Stimulated activated naive CD8-positive, alpha-beta T cell treated with anti-CD3 and anti-CD28 coated beads, Interleukin-15, amount 100 ng/mL, for 72 hours (primary cell): ENCODE measurements at regions not wholly inside any gene's neighbourhood (a gene's known extent, or its start where the extent isn't known, plus 50 kb on each side); places are given as distances from the start of the nearest gene placed in this dataset.

Experiments
- ATAC-seq: fragments of 150-1000 bp; cut with Tn5 transposase; 2 replicates; pipeline ENCODE4 v1.10.0; 2021; ENCODE audit warnings: mild to moderate bottlenecking, moderate library complexity
- DNase-seq, 2 donors: peaks; one replicate each; pipeline ENCODE4 v3.0.0; 2021 to 2022
- H3K27ac Mint-ChIP-seq, 2 donors: one replicate each; pipeline ENCODE4 v1.8.0; 2022; ENCODE audit warnings: mild to moderate bottlenecking in 2 of 2, mixed read lengths in 2 of 2, moderate library complexity in 2 of 2
- H3K27me3 Mint-ChIP-seq: one replicate; pipeline ENCODE4 v1.8.0; 2022; ENCODE audit warnings: mixed read lengths
- H3K4me1 Mint-ChIP-seq: one replicate; pipeline ENCODE4 v1.8.0; 2022; ENCODE audit warnings: mild to moderate bottlenecking, mixed read lengths
- H3K4me3 Mint-ChIP-seq, 2 donors: one replicate each; pipeline ENCODE4 v1.8.0; 2022; ENCODE audit warnings: mild to moderate bottlenecking in 2 of 2, mixed read lengths in 2 of 2, moderate library complexity in 1 of 2
- H3K9me3 Mint-ChIP-seq, 2 donors: one replicate each; pipeline ENCODE4 v1.8.0; 2022; ENCODE audit warnings: mixed read lengths in 2 of 2

DNA sequence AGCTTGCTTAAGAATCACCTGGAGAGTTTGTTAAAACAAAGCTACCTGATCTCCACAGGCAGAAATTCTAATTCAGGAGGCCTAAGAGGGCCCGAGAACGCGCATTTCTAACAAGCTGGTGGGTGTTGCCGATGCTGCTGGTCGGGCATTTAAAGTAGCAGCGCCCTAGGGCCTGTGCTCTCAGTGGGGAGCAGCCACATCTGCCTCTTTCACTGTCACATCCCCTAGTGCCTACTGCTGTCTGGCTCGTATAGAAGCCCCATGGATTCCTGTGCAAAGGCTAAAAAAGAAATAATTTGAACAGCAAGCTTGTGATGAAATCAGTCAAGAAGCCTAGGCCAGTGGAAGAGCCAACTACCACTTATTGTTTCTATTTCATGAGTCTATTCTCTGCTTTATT, 126.7 kb upstream of the SMIM21 start:
- no peak for ATAC-seq
- no peak overlapping the region for H3K4me3 Mint-ChIP-seq
- H3K4me1 Mint-ChIP-seq, result no peaks in the 10 kb centered on the region
- no peaks in the 10 kb centered on the region for H3K9me3 Mint-ChIP-seq
- DNase-seq, result no peak
- H3K27ac Mint-ChIP-seq, result no peak overlapping the region
- peaks cover 19% of the 10 kb centered on the region for H3K27me3 Mint-ChIP-seq

DNA sequence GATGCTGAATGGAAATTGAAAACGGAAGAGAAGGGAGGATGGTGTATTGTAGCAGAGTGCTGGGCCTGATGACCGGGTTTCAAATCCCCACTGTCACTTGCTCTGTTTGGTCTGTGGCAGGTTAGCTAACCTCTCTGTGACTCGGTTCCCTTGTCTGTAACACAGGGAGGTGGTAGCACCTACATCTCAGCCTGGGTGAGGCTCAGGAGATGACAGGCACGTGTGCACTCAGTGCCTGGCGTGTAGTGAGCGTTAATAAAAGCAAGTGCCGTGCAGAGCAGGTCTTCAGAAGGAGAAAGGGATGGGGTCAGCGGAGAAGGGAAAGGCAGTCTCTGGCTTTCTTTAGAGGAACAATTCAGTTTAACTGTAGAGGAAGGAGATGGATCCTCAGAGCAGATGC, 125.5 kb upstream of the SMIM21 start:
- no peak overlapping the region for H3K4me3 Mint-ChIP-seq
- no peak for DNase-seq
- no peaks in the 10 kb centered on the region for H3K4me1 Mint-ChIP-seq
- no peaks in the 10 kb centered on the region for H3K9me3 Mint-ChIP-seq
- H3K27ac Mint-ChIP-seq, result no peak overlapping the region
- peaks cover 29% of the 10 kb centered on the region for H3K27me3 Mint-ChIP-seq
- ATAC-seq, result no peak

DNA sequence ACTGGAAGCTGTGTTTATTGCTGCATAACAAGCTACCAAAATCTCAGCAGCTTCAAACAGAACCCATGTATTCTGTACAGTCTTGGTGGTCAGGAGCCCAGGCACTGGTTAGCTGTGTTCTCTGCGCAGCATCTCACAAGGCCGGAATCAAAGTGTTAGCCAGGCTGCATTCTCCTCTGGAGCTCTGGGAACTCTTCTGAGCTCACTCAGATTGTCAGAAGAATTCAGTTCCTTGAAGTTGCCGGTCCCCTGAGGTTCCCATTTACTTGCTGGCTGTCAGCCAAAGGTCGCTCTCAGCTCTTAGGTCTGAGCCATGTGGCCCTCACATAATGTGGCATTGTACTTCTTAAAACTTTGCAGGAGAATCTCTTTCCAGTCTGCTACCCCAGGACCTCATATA, 123.6 kb upstream of the SMIM21 start:
- no peak for DNase-seq
- peaks cover 27% of the 10 kb centered on the region for H3K27me3 Mint-ChIP-seq
- H3K4me3 Mint-ChIP-seq, result no peak overlapping the region
- H3K9me3 Mint-ChIP-seq, result no peaks in the 10 kb centered on the region
- H3K4me1 Mint-ChIP-seq, result no peaks in the 10 kb centered on the region
- H3K27ac Mint-ChIP-seq, result no peak overlapping the region
- ATAC-seq, result no peak

DNA sequence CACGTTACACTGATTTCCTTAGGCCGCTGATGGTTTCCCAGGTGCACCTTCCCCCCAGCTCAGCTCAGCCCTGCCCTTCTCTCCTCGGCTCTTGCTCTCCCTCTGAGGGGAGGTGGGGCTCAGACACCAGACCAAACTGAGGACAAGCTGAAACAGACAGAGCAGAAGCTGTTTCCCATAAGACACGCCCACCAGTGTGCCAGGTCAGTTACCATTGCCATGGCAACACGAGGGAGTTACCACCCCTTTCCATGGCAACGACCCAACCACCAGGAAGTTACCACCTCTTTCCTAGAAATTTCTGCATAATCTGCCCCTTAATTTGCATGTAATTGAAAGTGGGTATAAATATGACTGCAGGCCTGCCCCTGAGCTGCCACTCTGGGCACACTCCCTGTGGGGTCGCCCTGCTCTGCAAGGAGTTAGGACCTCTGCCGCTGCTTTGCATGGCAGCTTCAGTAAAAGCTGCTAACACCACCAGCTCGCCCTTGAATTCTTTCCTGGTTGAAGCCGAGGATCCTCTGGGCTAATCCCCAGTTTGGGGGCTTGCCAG, 120.9 kb upstream of the SMIM21 start:
- H3K4me1 Mint-ChIP-seq, result no peaks in the 10 kb centered on the region
- no peak overlapping the region for H3K27ac Mint-ChIP-seq
- ATAC-seq (peak; percentile 33), DNase-seq (no peak)
- H3K9me3 Mint-ChIP-seq, result no peaks in the 10 kb centered on the region
- no peak overlapping the region for H3K4me3 Mint-ChIP-seq
- peaks cover 30% of the 10 kb centered on the region for H3K27me3 Mint-ChIP-seq

DNA sequence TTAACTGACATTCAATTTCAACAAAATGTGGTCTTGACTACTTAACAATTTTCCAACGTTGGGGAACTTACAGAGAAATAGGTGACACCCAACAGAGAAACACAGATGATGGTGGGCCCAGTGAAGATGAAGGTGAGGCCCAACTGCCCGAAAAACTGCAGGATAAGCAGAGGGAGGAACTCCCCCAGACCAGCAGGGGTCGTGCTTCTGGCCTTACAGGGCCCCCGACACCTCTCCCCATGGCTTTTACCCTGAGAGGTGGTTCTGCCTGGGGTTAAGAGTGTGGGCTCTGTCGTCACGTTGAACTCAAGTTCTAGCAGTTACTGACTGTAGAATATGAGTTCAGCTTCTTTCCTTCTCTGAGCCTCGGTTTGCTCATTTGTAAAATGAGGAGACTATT, 119.5 kb upstream of the SMIM21 start:
- H3K4me3 Mint-ChIP-seq, result no peak overlapping the region
- ATAC-seq (no peak), DNase-seq (no peak)
- no peaks in the 10 kb centered on the region for H3K9me3 Mint-ChIP-seq
- H3K27ac Mint-ChIP-seq, result no peak overlapping the region
- H3K27me3 Mint-ChIP-seq, result peaks cover 30% of the 10 kb centered on the region
- H3K4me1 Mint-ChIP-seq, result no peaks in the 10 kb centered on the region

DNA sequence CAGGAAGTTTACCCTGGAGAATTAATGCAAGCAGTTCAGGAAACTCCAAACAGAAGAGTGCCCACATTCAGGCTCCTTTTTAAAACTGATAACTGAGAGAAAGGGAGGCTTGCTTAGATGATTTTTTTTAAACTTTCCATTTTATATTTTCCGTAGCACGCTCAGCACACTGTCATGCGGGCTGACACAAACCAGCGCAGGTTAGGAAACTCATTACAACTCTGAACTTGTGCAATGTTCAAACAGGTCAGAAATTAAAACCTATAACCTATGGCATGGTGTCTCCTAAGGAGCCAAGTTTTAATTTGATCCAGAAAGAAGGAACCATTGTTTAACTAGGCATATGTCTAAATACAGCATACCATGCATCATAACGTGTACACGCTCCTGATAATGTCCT, 117.7 kb upstream of the SMIM21 start:
- no peak for DNase-seq
- H3K4me3 Mint-ChIP-seq, result no peak overlapping the region
- H3K4me1 Mint-ChIP-seq, result no peaks in the 10 kb centered on the region
- no peak overlapping the region for H3K27ac Mint-ChIP-seq
- peaks cover 38% of the 10 kb centered on the region for H3K27me3 Mint-ChIP-seq
- no peak for ATAC-seq
- H3K9me3 Mint-ChIP-seq, result no peaks in the 10 kb centered on the region

DNA sequence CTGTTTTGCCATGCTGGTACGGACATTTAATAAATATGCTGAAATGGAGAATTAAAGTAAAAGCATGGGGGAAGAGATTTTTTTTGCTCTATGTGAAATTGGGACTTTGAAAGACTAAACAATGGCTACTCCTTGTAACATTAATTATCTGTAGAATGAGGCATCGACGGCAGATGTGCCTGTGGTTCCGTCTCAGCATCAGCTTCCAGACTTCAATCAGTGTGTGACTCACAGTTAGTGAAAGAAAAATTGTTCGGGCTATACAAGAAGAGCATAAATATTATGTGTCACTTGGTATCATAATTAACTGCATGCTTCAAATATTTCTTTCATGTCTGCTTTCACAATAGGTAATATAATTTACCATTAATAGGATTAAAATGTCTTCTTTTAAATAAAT, 117.0 kb upstream of the SMIM21 start:
- DNase-seq (no peak), ATAC-seq (no peak)
- H3K27ac Mint-ChIP-seq, result no peak overlapping the region
- no peaks in the 10 kb centered on the region for H3K9me3 Mint-ChIP-seq
- no peaks in the 10 kb centered on the region for H3K4me1 Mint-ChIP-seq
- no peak overlapping the region for H3K4me3 Mint-ChIP-seq
- peaks cover 38% of the 10 kb centered on the region for H3K27me3 Mint-ChIP-seq

DNA sequence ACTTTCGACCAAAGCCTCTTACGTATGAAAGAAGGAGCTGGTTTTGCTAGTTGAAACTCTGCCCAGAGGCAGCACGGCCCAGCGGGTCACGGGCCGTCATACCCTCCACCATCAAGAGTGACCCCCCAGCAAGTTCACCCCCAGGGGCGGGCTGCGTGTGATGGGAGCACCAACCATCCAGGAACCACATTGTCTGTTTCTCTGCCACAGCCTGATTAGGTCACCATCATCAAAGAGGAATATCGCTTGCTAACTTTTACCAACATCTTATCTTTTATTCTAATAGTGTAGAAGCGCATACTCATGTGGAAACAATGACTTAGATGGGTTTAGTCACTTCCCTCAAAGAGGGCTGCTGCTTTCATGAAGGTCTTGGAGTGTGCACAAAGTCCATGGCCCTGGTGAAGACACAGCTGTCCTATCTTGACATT, 116.6 kb upstream of the SMIM21 start:
- no peak overlapping the region for H3K4me3 Mint-ChIP-seq
- H3K27me3 Mint-ChIP-seq, result peaks cover 38% of the 10 kb centered on the region
- no peak overlapping the region for H3K27ac Mint-ChIP-seq
- H3K4me1 Mint-ChIP-seq, result no peaks in the 10 kb centered on the region
- DNase-seq (no peak), ATAC-seq (no peak)
- no peaks in the 10 kb centered on the region for H3K9me3 Mint-ChIP-seq

DNA sequence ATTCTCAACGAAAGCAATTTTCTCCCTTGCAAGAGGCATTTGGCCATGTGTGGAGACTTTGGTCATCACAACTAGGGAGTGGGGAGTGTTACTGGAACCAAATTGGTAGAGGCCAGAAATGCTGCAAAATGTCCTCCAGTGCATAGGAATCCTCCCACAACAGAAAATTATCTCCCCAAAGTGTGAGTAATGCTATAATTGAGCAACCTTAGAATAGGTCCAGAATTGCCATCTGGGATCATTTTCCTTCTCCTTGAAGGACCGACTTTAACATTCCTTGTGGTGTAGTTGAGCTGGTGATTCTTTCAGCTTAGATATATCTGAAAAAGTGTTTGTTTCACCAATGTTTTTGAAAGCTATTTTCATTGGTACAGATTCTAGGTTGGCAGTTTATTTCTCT, 111.2 kb upstream of the SMIM21 start:
- ATAC-seq (no peak), DNase-seq (no peak)
- H3K27ac Mint-ChIP-seq, result no peak overlapping the region

DNA sequence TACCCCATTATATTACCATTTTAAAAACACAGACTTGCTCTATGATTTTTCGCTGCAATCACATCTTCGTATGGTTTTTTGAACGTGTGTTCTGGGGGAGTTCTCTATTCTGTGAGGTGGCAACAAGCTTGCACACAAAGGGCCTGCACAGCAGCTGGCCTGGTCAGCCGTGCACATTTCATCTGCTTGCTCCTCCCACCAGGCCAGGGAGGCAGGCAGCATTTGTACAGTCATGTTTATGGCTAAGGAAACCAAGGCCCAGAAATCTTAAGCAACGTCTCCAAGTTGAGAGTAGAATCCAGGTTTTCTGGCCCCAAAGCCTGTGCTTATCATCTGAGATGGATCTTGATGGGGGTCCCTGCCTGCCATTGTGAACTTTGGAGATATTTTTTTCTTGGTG, 106.4 kb upstream of the SMIM21 start:
- H3K4me1 Mint-ChIP-seq, result no peaks in the 10 kb centered on the region
- no peak for ATAC-seq
- no peak overlapping the region for H3K27ac Mint-ChIP-seq
- H3K27me3 Mint-ChIP-seq, result peaks cover 19% of the 10 kb centered on the region
- no peak overlapping the region for H3K4me3 Mint-ChIP-seq
- DNase-seq, result no peak
- no peaks in the 10 kb centered on the region for H3K9me3 Mint-ChIP-seq

More for the DNA sequence above, 111.2 kb upstream of the SMIM21 start:
- no peaks in the 10 kb centered on the region for H3K4me1 Mint-ChIP-seq
- H3K9me3 Mint-ChIP-seq, result no peaks in the 10 kb centered on the region
- H3K4me3 Mint-ChIP-seq, result no peak overlapping the region
- peaks cover 36% of the 10 kb centered on the region for H3K27me3 Mint-ChIP-seq

DNA sequence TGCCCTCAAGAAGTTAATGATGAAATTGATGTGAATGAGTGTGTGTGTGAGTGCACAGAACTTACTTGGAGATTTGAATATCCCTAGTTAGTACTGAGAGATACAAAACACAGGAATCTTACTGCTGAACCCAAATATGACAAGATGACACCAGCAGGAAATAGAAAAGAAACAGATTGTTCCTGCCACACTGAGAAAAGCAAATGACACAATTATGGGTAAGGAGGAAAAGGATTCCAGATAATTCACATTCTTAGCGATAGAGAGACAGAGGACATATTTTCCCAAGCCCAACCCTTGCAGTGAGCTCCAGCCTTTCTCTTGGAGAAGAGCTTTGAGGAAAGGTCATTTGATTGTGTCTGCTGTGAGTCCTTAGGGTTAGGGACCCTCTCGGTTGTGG, 105.7 kb upstream of the SMIM21 start:
- H3K27ac Mint-ChIP-seq, result no peak overlapping the region
- no peaks in the 10 kb centered on the region for H3K4me1 Mint-ChIP-seq
- H3K27me3 Mint-ChIP-seq, result peaks cover 15% of the 10 kb centered on the region
- no peak for ATAC-seq
- no peak overlapping the region for H3K4me3 Mint-ChIP-seq
- no peak for DNase-seq
- no peaks in the 10 kb centered on the region for H3K9me3 Mint-ChIP-seq

DNA sequence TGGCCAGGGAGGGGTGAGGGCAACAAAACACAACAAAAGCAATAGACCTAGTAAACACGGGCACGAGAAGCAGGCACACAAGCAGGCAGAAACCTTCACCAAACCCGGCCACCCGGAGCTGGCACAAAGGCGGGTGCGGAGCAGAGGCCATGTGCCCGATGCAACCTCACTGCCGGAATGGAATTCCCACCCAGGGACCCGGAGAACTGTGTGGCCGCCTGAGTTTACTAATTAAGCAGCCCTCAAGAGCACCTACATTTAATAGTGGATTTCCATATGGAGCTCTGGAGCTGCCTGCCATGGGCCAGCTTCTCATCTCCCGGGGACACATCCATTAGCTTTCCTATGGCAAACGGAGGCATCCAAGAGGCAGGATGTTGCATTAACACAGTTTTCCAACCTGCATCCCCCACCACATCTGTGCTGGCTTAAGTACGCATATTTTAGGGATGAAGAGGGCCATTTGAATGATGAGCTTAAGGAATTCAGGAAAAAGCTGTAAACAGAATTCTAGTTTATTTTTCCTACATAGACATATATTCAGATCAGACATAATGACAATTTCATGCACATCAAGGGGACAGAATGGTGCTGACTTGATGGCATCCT, 104.5 kb upstream of the SMIM21 start:
- no peak for ATAC-seq
- Mint-ChIP-seq H3K4me3 (no peak overlapping the region), H3K9me3 (no peaks in the 10 kb centered on the region), H3K27ac (no peak overlapping the region), H3K4me1 (no peaks in the 10 kb centered on the region), H3K27me3 (peaks cover 14% of the 10 kb centered on the region)
- no peak for DNase-seq

DNA sequence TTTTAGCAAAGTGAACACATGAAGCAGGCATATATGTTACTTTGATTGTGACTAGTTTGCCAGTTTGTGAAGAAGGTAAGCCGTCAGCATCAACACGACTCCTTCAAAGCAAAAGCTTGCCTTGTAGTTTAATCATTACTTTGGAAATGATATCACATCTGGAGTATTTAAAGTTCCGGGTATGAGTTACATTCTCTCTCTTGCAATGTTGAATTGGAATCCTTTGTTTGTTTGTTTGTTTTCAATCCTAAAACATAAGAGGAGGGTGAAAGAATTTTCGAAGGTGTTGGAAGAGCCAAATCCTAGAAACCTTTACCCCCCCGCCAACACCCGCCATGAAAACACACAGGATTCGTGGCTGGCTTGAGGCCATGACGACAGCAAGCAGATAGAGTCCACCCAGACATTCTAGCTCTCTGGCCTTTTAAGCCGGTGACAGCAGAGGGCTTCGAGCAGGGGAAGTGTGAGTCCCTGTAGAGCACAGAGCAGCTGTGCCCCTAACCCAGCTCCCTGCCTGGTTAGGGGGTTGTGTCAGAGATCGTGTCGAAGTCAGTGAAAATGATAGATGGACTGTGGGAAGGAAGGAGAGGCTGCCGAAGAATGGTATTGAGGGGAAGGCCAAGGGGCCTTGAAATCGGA, 103.8 kb upstream of the SMIM21 start:
- no peak for DNase-seq
- no peak for ATAC-seq
- Mint-ChIP-seq H3K9me3 (no peaks in the 10 kb centered on the region), H3K4me3 (no peak overlapping the region), H3K4me1 (no peaks in the 10 kb centered on the region), H3K27ac (no peak overlapping the region), H3K27me3 (peaks cover 9% of the 10 kb centered on the region)

DNA sequence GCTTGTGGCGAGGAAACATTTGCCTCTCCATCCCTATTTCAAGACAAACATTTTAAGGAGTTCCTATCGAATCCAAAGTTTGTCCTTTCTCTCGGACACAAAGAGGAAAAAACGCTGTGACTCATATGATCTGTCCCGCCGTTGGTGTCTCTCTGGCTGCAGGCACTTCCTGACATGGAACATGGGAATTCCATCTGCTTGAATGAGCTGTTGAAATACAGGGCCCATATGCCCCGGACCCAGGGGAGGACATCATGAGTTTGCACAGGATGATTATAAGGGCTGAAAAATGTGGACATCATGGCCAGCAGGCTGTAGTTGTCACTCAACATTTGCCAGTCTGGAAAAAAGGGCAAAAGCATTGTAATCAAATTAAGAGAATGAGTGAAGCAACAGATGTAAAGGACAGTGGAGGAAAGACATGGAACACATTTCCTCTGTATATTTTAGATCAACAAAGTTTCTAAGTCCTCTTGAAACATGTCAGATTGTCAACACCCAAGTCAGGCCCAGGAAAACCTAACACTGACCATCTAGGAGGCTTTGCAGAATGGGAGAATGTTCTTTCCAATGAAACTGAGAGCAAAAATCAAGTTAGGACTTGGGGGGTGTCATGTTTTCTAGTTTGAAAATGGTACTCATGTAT, 103.2 kb upstream of the SMIM21 start:
- DNase-seq (no peak), ATAC-seq (no peak)
- H3K4me1 Mint-ChIP-seq, result no peaks in the 10 kb centered on the region
- H3K27ac Mint-ChIP-seq, result no peak overlapping the region
- H3K4me3 Mint-ChIP-seq, result no peak overlapping the region
- H3K9me3 Mint-ChIP-seq, result no peaks in the 10 kb centered on the region
- peaks cover 9% of the 10 kb centered on the region for H3K27me3 Mint-ChIP-seq

DNA sequence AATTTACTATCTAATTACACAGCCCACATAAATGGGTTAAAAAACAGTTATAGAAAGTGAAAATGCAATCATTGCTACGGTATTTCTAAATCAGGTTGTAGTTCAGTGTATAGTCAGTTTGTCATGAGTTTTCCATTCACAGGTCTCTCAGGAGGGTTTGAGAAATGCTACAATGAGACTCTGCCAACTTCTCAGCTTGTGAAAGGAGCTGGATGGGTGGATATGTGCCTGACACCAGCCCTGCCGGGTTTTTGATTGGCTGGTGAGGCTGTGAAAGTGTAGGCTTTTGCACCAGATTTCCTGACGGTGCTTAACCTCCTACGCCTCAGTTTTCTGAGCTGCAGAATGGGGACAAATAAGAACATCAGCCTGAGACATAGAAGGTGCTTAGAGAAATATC, 102.6 kb upstream of the SMIM21 start:
- Mint-ChIP-seq H3K4me3 (no peak overlapping the region), H3K4me1 (no peaks in the 10 kb centered on the region), H3K27ac (no peak overlapping the region), H3K27me3 (peaks cover 9% of the 10 kb centered on the region), H3K9me3 (no peaks in the 10 kb centered on the region)
- ATAC-seq (no peak), DNase-seq (no peak)

DNA sequence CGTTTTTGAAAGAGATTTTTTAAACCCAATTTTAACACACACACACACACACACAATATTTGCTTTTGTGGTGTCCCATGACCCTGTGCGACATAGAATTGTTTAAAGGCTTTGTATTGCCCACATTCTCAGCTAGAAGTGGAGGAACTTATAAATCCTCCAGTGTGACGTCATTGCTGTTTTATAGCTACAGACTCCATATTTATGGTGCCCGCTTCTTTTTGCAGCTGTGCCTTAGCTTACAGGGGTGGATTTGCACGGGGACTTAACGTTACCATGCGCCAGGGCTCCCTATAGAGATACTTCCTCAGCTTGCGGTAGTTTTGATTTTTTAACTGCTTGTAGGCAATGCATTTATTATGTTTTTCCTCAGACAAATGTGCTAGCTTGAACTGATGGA, 101.9 kb upstream of the SMIM21 start:
- H3K4me1 Mint-ChIP-seq, result no peaks in the 10 kb centered on the region
- no peaks in the 10 kb centered on the region for H3K9me3 Mint-ChIP-seq
- H3K27ac Mint-ChIP-seq, result no peak overlapping the region
- no peak for DNase-seq
- H3K4me3 Mint-ChIP-seq, result no peak overlapping the region
- no peak for ATAC-seq
- H3K27me3 Mint-ChIP-seq, result peaks cover 9% of the 10 kb centered on the region
